Motor neuron (in vitro differentiated cells): ENCODE measurements at regions not wholly inside any gene's neighbourhood (a gene's known extent, or its start where the extent isn't known, plus 50 kb on each side); places are given as distances from the start of the nearest gene placed in this dataset.

Source experiments
- ATAC-seq, 8 experiments: fragments of 200-7000 bp; cut with Tn5 transposase; replicated peaks in 6 of 8; 2 replicates each; pipeline ENCODE4 v1.8.0; 2021; ENCODE audit warnings: mild to moderate bottlenecking in 8 of 8, moderate library complexity in 8 of 8
- H3K27ac ChIP-seq, 2 donors: fragments of 250-450 bp; sonication (Bioruptor Pico); 2 replicates each; pipeline ENCODE4 v1.9.0; 2021; ENCODE audit warnings: antibody characterized with exemption in 2 of 2, mild to moderate bottlenecking in 2 of 2, moderate library complexity in 1 of 2
- H3K4me1 ChIP-seq, 2 donors: fragments of 250-450 bp; sonication (Bioruptor Pico); replicated peaks in 1 of 2; 2 replicates each; pipeline ENCODE4 v1.6.1; 2021; ENCODE audit warnings: antibody characterized with exemption in 2 of 2, mild to moderate bottlenecking in 2 of 2, moderate library complexity in 1 of 2
- H3K4me3 ChIP-seq, 5 donors: fragments of 250-450 bp; sonication (Bioruptor Pico); 2 replicates each; pipeline ENCODE4 v1.9.0; 2021; ENCODE audit warnings: antibody characterized with exemption in 5 of 5, mild to moderate bottlenecking in 5 of 5, moderate library complexity in 4 of 5
- WGBS, 10 experiments: fragments of 450-650 bp; shearing (Covaris generic); methylation state at CpG; one replicate each; pipeline ENCODE4 v1.0.0; 2022; 5-methylcytosine and 5-hydroxymethylcytosine counted together
- in situ Hi-C, 9 experiments: fragments of 400-800 bp; cut with MboI; loops; one replicate each; pipeline ENCODE4 v1.15.0; 2021; ENCODE audit warnings: low sequenced_read_pairs in 9 of 9, low pct_unique_long_range_greater_than_20kb in 2 of 9; ENCODE audit not compliant: unreplicated experiment in 9 of 9

GRCh38 chr13:50584856-50585580, 258.5 kb downstream of the DLEU7 start:
- Histone ChIP-seq H3K27ac (peak overlapping the region in 1 of 2 donors; percentile 29), H3K4me3 (no peak overlapping the region), H3K4me1 (peaks cover 18 to 32% of the 10 kb centered on the region in 2 donors)
- in situ Hi-C loops: no loop called here
- WGBS, 10 experiments: 53 to 84% (median 71%) methylated on average over 1 to 10 of the region's 10 CpGs
- ATAC-seq: peak in 3 of 8 experiments; percentile 31 to 42 (median 33)

GRCh38 chr13:50585674-50586413, 257.6 kb downstream of the DLEU7 start:
- Histone ChIP-seq H3K27ac (peak overlapping the region in 1 of 2 donors; percentile 47), H3K4me1 (peaks cover 18 to 32% of the 10 kb centered on the region in 2 donors), H3K4me3 (no peak overlapping the region)
- ATAC-seq: peak in 1 of 8 experiments; percentile 18
- 50 to 100% (median 83%) methylated on average over 2 to 6 of the region's 6 CpGs for WGBS, 10 experiments
- in situ Hi-C loops: no loop called here

GRCh38 chr13:50586414-50587083, 256.9 kb downstream of the DLEU7 start:
- peak in 3 of 8 experiments; percentile 55 to 75 (median 69) for ATAC-seq
- Histone ChIP-seq H3K27ac (no peak overlapping the region), H3K4me1 (peaks cover 18 to 32% of the 10 kb centered on the region in 2 donors), H3K4me3 (no peak overlapping the region)
- WGBS, 10 experiments: 33 to 100% (median 76%) methylated on average over 2 to 8 of the region's 8 CpGs
- in situ Hi-C loops: no loop called here

- Histone ChIP-seq H3K27ac (no peak overlapping the region), H3K4me1 (peaks cover 18 to 32% of the 10 kb centered on the region in 2 donors), H3K4me3 (no peak overlapping the region)
- WGBS, 10 experiments: 68 to 100% (median 92%) methylated on average over 1 to 4 of the region's 4 CpGs; no CpG with 5 or more reads in 1 of the 10 experiments
- no peak for ATAC-seq
- in situ Hi-C loops: no loop called here
Measured at GRCh38 chr13:50587115-50587514, 256.4 kb downstream of the DLEU7 start.

GRCh38 chr13:50587645-50588373, 255.7 kb downstream of the DLEU7 start:
- in situ Hi-C loops: no loop called here
- Histone ChIP-seq H3K4me3 (no peak overlapping the region), H3K4me1 (peaks cover 18 to 38% of the 10 kb centered on the region in 2 donors), H3K27ac (no peak overlapping the region)
- ATAC-seq: no peak
- WGBS, 10 experiments: 78 to 100% (median 94%) methylated on average over 1 to 9 of the region's 11 CpGs; no CpG with 5 or more reads in 1 of the 10 experiments

GRCh38 chr13:50588491-50589130, 254.9 kb downstream of the DLEU7 start:
- no peak overlapping the region for H3K27ac ChIP-seq
- no peak for ATAC-seq
- 0 to 100% (median 87%) methylated on average over 1 to 5 of the region's 6 CpGs; no CpG with 5 or more reads in 2 of the 10 experiments for WGBS, 10 experiments

GRCh38 chr13:50589139-50589538, 254.4 kb downstream of the DLEU7 start:
- ATAC-seq: peak in 7 of 8 experiments; percentile 38 to 83 (median 51)

More at GRCh38 chr13:50588491-50589130, 254.9 kb downstream of the DLEU7 start:
- in situ Hi-C loops: no loop called here
- H3K4me3 ChIP-seq: no peak overlapping the region
- peaks cover 18 to 38% of the 10 kb centered on the region in 2 donors for H3K4me1 ChIP-seq

GRCh38 chr13:50589651-50590054, 253.8 kb downstream of the DLEU7 start:
- peaks cover 23 to 48% of the 10 kb centered on the region in 2 donors for H3K4me1 ChIP-seq
- in situ Hi-C loops: no loop called here
- WGBS, 10 experiments: 0 to 100% (median 40%) methylated on average over 1 to 2 of the region's 2 CpGs; no CpG with 5 or more reads in 3 of the 10 experiments
- peak; percentile 39 to 91 (median 72) for ATAC-seq
- H3K4me3 ChIP-seq: no peak overlapping the region
- no peak overlapping the region for H3K27ac ChIP-seq

More at GRCh38 chr13:50589139-50589538, 254.4 kb downstream of the DLEU7 start:
- in situ Hi-C loops: no loop called here
- peaks cover 20 to 43% of the 10 kb centered on the region in 2 donors for H3K4me1 ChIP-seq
- no peak overlapping the region for H3K4me3 ChIP-seq
- H3K27ac ChIP-seq: no peak overlapping the region

GRCh38 chr13:50592412-50593155, 250.9 kb downstream of the DLEU7 start:
- H3K27ac ChIP-seq: no peak overlapping the region
- peak in 3 of 8 experiments; percentile 56 to 79 (median 64) for ATAC-seq

GRCh38 chr13:50593207-50593606, 250.3 kb downstream of the DLEU7 start:
- Histone ChIP-seq H3K4me1 (peaks cover 14 to 36% of the 10 kb centered on the region in 2 donors), H3K4me3 (no peak overlapping the region), H3K27ac (no peak overlapping the region)
- 25 to 100% (median 69%) methylated on average over 1 of the region's 1 CpG; no CpG with 5 or more reads in 1 of the 10 experiments for WGBS, 10 experiments
- in situ Hi-C loops: no loop called here
- no peak for ATAC-seq

More at GRCh38 chr13:50592412-50593155, 250.9 kb downstream of the DLEU7 start:
- H3K4me1 ChIP-seq: peaks cover 10 to 29% of the 10 kb centered on the region in 2 donors
- in situ Hi-C loops: no loop called here
- 0 to 100% (median 67%) methylated on average over 1 to 2 of the region's 2 CpGs; no CpG with 5 or more reads in 1 of the 10 experiments for WGBS, 10 experiments
- no peak overlapping the region for H3K4me3 ChIP-seq

- WGBS, 10 experiments: 0 to 100% (median 34%) methylated on average over 1 to 6 of the region's 11 CpGs
- no peak overlapping the region for H3K4me3 ChIP-seq
- H3K27ac ChIP-seq: no peak overlapping the region
- H3K4me1 ChIP-seq: peaks cover 21 to 37% of the 10 kb centered on the region in 2 donors
- peak in 5 of 8 experiments; percentile 3 to 71 (median 31) for ATAC-seq
- in situ Hi-C loops: no loop called here
Measured at GRCh38 chr13:50594276-50595051, 249.0 kb downstream of the DLEU7 start.
